IMR-90 (cell line): ENCODE measurements at regions not wholly inside any gene's neighbourhood (a gene's known extent, or its start where the extent isn't known, plus 50 kb on each side); places are given as distances from the start of the nearest gene placed in this dataset.

Experiments
- BHLHE40 ChIP-seq: fragments of 150-350 bp; IDR thresholded peaks from 2 replicates; pipeline ENCODE4 v1.6.1; 2016; ENCODE audit warnings: mild to moderate bottlenecking, low read depth, low read length
- CTCF ChIP-seq: conservative IDR thresholded peaks from 2 replicates; pipeline ENCODE4 v1.5.1; 2012; ENCODE audit warnings: mild to moderate bottlenecking, low read depth, low read length, improper control_type of control experiment
- FOS ChIP-seq: fragments of 150-350 bp; IDR thresholded peaks from 2 replicates; pipeline ENCODE4 v1.6.1; 2016; ENCODE audit warnings: low read depth, low read length
- MXI1 ChIP-seq: IDR thresholded peaks from 2 replicates; pipeline ENCODE4 v1.6.1; 2012; ENCODE audit warnings: low read depth, mild to moderate bottlenecking, low read length, moderate library complexity, borderline replicate concordance
- RCOR1 ChIP-seq: IDR thresholded peaks from 2 replicates; pipeline ENCODE4 v1.6.1; 2012; ENCODE audit warnings: mild to moderate bottlenecking, low read length, improper control_type of control experiment; ENCODE audit not compliant: insufficient replicate concordance

- TF ChIP-seq CTCF = no peak
- TF ChIP-seq FOS = no peak
- TF ChIP-seq RCOR1 = no peak
- no peak for TF ChIP-seq MXI1
- no peak for TF ChIP-seq BHLHE40
Observed at GRCh38 chr9:13857521-13857920, 456.4 kb downstream of the NFIB start.
